Activated naive CD8-positive, alpha-beta T cell treated with anti-CD3 and anti-CD28 coated beads, Interleukin-2, amount 10 ng/mL, durations not matched to agents 7 days and 5 days (primary cell): ENCODE measurements at regions not wholly inside any gene's neighbourhood (a gene's known extent, or its start where the extent isn't known, plus 50 kb on each side); places are given as distances from the start of the nearest gene placed in this dataset.
A peak's percentile ranks its signal among the peaks of the same experiment; 100 is the strongest.

Source experiments
- ATAC-seq: fragments of 150-1000 bp; cut with Tn5 transposase; one replicate; pipeline ENCODE4 v1.10.0; 2021; ENCODE audit warnings: low read depth, moderate library complexity
- POLR2A ChIA-PET: fragments of 350-600 bp; sonication (Branson Sonifier 250); formaldehyde crosslinking; loops from one replicate; lab custom pipeline; 2021; ENCODE audit warnings: antibody characterized with exemption; lab: Charles Lee
- DNase-seq: peaks from one replicate; pipeline ENCODE4 v3.0.0; 2021
- H3K27ac Mint-ChIP-seq: one replicate; pipeline ENCODE4 v1.8.0; 2022; ENCODE audit warnings: mild to moderate bottlenecking, mixed read lengths
- H3K27me3 Mint-ChIP-seq: one replicate; pipeline ENCODE4 v1.8.0; 2022; ENCODE audit warnings: mild to moderate bottlenecking, moderate library complexity, mixed read lengths
- H3K36me3 Mint-ChIP-seq: one replicate; pipeline ENCODE4 v1.8.0; 2021; ENCODE audit warnings: mild to moderate bottlenecking, mixed read lengths
- H3K4me1 Mint-ChIP-seq: one replicate; pipeline ENCODE4 v1.8.0; 2021; ENCODE audit warnings: mixed read lengths
- H3K4me3 Mint-ChIP-seq: one replicate; pipeline ENCODE4 v1.8.0; 2022; ENCODE audit warnings: mild to moderate bottlenecking, moderate library complexity, mixed read lengths
- H3K9me3 Mint-ChIP-seq: one replicate; pipeline ENCODE4 v1.8.0; 2021; ENCODE audit warnings: mixed read lengths

DNA sequence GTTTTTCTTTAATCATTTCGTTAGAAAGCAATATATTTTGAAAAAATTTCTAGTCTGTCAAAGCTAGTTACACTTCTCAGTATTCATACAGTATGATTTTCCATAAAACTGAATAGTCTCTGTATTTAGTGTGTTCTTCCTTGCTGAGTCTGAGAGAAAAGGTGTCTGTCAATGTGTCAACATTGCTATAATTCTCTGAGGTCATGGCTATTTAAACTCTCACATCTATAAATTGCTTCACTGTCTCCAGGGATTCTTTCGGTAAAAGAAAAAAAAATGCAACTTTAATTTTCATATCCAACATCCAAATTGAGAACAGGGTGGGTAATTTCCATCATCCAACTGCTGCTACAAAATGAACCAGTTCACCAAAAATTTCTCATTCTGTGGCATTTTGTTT lies 319.7 kb upstream of the GHITM start:
- H3K27me3 Mint-ChIP-seq = no peaks in the 10 kb centered on the region
- H3K27ac Mint-ChIP-seq = no peak overlapping the region
- DNase-seq (no peak), ATAC-seq (no peak)
- H3K9me3 Mint-ChIP-seq = peaks cover 2% of the 10 kb centered on the region
- no peak overlapping the region for H3K4me3 Mint-ChIP-seq
- no peaks in the 10 kb centered on the region for H3K36me3 Mint-ChIP-seq
- H3K4me1 Mint-ChIP-seq = no peaks in the 10 kb centered on the region
- POLR2A ChIA-PET = no interaction called here

DNA sequence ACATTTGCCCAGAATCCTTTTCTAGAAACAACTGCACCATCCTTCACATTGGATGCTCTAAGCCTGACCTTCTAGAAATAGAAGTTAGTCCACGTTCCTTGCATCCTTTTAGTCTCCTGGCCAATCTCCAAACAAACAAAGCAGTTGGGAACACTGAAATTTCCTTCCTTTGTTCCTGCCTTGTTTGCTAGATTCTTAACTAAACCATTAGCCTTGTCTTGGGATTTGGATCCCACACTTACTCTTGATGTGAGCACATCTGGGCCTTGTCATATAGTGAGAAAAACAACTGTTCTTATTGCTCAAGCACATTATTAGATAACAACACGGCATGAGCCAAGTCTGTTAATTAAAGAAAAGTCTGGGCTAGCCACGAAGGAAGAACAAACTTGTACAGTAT lies 319.3 kb upstream of the GHITM start:
- ATAC-seq (no peak), DNase-seq (no peak)
- Mint-ChIP-seq H3K36me3 (no peaks in the 10 kb centered on the region), H3K27ac (no peak overlapping the region), H3K9me3 (peaks cover 2% of the 10 kb centered on the region), H3K27me3 (no peaks in the 10 kb centered on the region), H3K4me3 (no peak overlapping the region), H3K4me1 (no peaks in the 10 kb centered on the region)
- POLR2A ChIA-PET = no interaction called here

DNA sequence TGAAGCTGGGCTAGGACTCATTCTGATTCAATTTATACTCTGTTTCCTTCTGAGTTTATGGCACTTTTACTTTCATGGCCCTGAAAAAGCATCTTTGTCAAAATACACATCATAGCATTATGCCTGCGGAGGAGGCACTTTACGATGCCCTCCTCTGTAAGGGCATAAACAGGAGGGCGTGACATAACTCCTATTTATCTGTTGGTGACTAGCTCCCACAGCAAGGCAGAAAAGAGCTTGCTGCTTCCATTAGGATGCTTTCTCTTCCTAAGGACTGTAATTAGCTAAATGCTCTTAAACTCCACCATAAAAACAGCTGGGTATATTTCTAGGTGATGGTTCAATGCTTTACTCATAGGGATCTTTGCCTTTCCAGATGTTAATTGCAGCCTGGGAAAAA lies 315.2 kb upstream of the GHITM start:
- H3K27me3 Mint-ChIP-seq = no peaks in the 10 kb centered on the region
- H3K4me3 Mint-ChIP-seq = no peak overlapping the region
- no peak overlapping the region for H3K27ac Mint-ChIP-seq
- H3K9me3 Mint-ChIP-seq = peaks cover 2% of the 10 kb centered on the region
- ATAC-seq (no peak), DNase-seq (no peak)
- H3K4me1 Mint-ChIP-seq = no peaks in the 10 kb centered on the region
- POLR2A ChIA-PET = no interaction called here
- H3K36me3 Mint-ChIP-seq = no peaks in the 10 kb centered on the region

DNA sequence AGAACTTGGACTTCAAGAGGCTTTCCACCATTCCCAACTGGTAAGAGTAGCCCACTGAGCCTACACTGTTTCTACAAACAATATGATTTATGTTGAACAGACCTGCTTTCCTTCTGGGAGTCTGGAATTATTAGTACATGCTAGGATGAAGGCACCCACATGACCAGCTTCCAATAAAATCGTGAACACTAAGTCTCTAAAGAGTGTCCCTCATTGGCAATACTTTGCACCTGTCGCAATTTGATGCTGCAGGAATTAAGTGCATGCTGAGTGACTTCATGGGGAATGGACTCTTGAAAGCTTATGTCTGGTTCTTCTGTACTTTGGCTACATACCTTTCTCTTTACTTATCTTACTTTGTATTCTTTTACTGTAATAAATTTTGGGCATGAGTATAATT lies 305.2 kb upstream of the GHITM start:
- Mint-ChIP-seq H3K4me3 (no peak overlapping the region), H3K36me3 (no peaks in the 10 kb centered on the region), H3K4me1 (no peaks in the 10 kb centered on the region), H3K9me3 (no peaks in the 10 kb centered on the region), H3K27ac (no peak overlapping the region), H3K27me3 (no peaks in the 10 kb centered on the region)
- POLR2A ChIA-PET = no interaction called here
- DNase-seq (no peak), ATAC-seq (no peak)

DNA sequence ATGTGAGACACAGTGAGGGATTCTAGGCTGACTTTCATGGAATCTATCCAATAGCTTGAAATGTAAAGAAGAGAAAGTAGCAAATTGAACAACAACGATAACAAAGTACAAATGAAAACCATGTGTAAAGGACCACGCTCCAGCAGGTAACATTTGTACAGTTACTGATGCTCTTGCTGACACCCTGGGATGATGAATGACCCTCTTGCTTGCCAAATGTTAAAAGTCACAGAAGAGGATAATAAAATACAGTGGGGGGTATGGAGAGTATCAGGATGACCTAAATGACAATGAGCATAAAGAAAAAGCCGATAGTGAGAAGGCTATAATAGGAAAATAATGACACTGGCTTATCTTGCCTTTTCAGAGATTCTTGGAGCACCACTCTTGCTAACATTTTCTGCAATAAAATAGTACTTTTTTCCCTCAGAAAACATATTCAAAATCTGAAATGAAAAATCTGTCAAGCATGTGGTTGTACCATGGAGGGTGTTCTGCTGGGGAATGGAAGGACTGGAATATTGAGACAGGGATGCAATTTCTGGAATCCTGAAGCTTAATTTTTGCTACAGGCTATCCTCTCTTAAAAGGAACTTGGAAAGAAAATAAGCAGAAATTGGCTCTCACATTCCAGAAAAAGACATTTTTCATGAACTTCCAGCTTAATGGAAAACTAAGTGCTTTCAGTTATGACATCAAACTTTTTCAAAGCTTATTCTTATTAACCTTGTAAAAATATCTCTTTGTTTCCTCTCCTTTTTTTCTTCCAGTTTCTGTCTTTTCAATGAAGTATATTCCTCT lies 303.2 kb upstream of the GHITM start:
- ATAC-seq (no peak), DNase-seq (no peak)
- H3K9me3 Mint-ChIP-seq = no peaks in the 10 kb centered on the region
- no peaks in the 10 kb centered on the region for H3K36me3 Mint-ChIP-seq
- H3K4me1 Mint-ChIP-seq = no peaks in the 10 kb centered on the region
- POLR2A ChIA-PET = no interaction called here
- H3K27ac Mint-ChIP-seq = no peak overlapping the region
- H3K27me3 Mint-ChIP-seq = no peaks in the 10 kb centered on the region
- no peak overlapping the region for H3K4me3 Mint-ChIP-seq

DNA sequence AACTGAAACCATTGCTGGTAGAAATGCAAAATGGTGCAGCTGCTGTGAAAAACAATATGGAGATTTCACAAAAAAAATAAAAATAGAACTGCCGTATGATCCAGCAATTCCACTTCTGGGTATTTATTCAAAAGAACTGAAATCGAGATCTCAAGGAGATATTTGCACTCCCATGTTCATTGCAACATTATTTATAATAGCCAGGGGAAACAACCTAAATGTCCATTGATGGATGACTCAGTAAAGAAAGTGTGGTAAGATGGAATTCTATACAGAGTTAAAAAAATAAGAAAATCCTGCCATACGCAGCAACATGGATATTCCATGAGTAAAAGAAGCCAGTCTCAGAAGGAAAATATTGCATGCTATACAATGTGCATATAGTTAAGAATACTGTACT lies 290.6 kb upstream of the GHITM start:
- no peak overlapping the region for H3K27ac Mint-ChIP-seq
- peaks cover 1% of the 10 kb centered on the region for H3K9me3 Mint-ChIP-seq
- H3K36me3 Mint-ChIP-seq = no peaks in the 10 kb centered on the region
- DNase-seq = no peak
- no peaks in the 10 kb centered on the region for H3K27me3 Mint-ChIP-seq
- no peak for ATAC-seq
- no peak overlapping the region for H3K4me3 Mint-ChIP-seq
- POLR2A ChIA-PET = no interaction called here
- H3K4me1 Mint-ChIP-seq = no peaks in the 10 kb centered on the region

DNA sequence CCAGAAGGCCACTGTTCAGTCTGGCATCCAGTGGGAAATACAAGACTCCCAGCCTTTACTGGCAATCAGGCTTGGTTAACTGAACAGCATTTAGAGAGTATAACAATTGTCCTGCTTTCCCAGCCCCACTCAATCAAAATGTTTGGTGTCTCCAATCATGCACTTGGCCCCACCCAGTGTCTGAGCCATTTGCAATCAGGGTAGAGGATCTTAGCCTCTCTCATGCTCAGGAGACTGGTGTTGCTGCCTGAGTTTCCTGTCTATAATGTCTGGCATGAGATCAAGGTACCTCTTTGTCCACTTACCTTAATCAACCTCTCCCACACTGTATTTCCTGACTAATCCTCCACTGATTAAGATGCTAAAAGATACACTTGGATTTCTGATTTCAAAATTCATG lies 290.2 kb upstream of the GHITM start:
- POLR2A ChIA-PET = no interaction called here

DNA sequence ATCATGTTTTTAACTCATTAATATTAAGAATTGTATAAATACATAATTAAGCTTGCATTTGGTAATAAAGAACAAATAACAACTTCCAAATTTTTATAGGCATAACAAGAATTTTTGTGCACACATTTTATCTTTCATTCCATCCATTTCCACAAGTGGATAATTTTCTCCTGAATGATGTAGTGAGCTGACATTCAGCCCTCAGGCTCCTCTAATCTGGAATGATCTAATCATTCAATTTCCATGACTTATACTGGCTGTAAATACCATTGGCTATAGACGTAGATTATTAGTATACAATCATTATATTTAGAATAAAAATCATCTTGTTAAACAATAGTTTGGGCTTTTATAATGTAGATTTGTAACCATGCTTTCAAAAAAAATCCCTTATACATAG lies 287.2 kb upstream of the GHITM start:
- H3K4me3 Mint-ChIP-seq = no peak overlapping the region
- H3K36me3 Mint-ChIP-seq = no peaks in the 10 kb centered on the region
- no peaks in the 10 kb centered on the region for H3K27me3 Mint-ChIP-seq
- POLR2A ChIA-PET = no interaction called here
- H3K27ac Mint-ChIP-seq = no peak overlapping the region
- ATAC-seq = no peak
- no peaks in the 10 kb centered on the region for H3K4me1 Mint-ChIP-seq
- DNase-seq = no peak
- no peaks in the 10 kb centered on the region for H3K9me3 Mint-ChIP-seq

More for the DNA sequence above, 290.2 kb upstream of the GHITM start:
- no peaks in the 10 kb centered on the region for H3K36me3 Mint-ChIP-seq
- H3K4me3 Mint-ChIP-seq = no peak overlapping the region
- DNase-seq = no peak
- peaks cover 1% of the 10 kb centered on the region for H3K9me3 Mint-ChIP-seq
- H3K4me1 Mint-ChIP-seq = no peaks in the 10 kb centered on the region
- ATAC-seq = no peak
- no peaks in the 10 kb centered on the region for H3K27me3 Mint-ChIP-seq
- no peak overlapping the region for H3K27ac Mint-ChIP-seq

DNA sequence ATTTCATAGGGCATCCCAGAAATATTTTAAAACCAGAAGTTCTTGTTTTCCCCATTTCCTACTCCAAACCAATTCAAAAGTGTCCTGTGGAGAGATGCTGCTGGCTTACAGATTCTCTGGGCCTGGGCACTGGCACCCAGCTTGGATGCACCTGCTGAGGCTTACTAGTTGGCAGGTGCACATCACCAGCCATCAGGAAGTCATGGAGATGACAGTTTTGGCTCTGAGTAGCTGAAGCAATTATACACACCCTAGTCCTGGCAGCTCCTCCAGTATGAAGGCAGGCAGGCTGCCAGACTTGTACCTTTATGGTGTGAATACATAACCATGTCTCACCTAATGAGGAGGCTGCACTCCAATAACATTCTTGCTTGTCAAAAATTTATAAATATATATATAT lies 276.6 kb upstream of the GHITM start:
- H3K27me3 Mint-ChIP-seq = no peaks in the 10 kb centered on the region
- DNase-seq (no peak), ATAC-seq (no peak)
- H3K36me3 Mint-ChIP-seq = no peaks in the 10 kb centered on the region
- no peak overlapping the region for H3K4me3 Mint-ChIP-seq
- no peaks in the 10 kb centered on the region for H3K9me3 Mint-ChIP-seq
- H3K27ac Mint-ChIP-seq = no peak overlapping the region
- H3K4me1 Mint-ChIP-seq = no peaks in the 10 kb centered on the region
- POLR2A ChIA-PET = no interaction called here

DNA sequence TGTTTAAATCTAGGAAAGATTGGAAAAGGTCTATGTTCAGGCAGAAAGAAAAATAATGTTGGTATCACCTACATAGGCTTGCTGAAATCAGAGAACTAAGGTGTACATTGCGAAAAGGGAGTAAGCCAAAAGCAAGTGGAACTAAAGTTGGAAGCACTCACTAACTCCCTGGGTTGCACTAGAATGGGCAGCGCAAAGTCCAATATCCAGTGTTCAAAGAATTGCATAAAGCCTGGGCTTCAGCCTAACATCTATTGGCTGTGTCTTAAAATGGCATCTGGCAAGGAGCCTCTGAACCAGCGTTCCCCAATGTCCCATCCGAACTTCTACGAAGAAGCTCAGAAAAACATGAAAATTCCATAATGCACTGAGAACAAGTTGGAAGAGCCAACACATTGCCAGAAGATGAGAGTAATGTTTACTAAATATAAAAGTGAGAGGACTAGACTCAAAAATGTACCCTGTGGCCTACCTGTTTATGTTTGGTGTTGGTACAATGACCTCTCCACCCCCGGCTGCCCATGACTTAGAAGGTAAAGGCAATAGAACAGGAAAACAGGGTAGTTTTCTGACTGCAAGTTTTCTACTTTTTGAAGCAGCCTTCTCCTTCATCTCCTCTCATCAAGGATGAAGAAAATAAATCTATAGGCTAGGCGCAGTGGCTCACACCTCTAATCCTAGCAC lies 275.9 kb upstream of the GHITM start:
- no peak overlapping the region for H3K27ac Mint-ChIP-seq
- H3K4me1 Mint-ChIP-seq = no peaks in the 10 kb centered on the region
- H3K27me3 Mint-ChIP-seq = no peaks in the 10 kb centered on the region
- POLR2A ChIA-PET = no interaction called here
- no peak overlapping the region for H3K4me3 Mint-ChIP-seq
- DNase-seq (no peak), ATAC-seq (no peak)
- no peaks in the 10 kb centered on the region for H3K9me3 Mint-ChIP-seq
- H3K36me3 Mint-ChIP-seq = no peaks in the 10 kb centered on the region

DNA sequence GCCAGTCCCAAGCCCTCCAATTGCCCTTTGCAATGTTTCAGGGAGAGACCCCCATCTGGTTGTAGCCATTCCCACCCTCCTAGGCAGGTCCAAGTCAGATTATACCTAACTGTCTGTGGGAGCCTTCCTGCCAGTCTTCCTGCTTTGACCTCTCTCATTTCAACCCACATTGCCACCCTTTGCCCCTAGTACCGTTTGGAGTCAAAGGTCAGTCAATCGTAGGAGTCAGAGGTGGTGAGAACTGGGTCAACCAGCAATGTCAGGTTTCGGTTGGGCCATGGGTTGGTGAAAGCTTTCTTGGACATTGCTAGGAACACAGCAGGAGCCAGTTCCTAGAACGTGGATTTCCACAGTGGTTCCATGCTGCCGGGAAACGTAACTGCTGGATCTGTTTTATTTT lies 269.4 kb upstream of the GHITM start:
- Mint-ChIP-seq H3K4me3 (no peak overlapping the region), H3K27me3 (no peaks in the 10 kb centered on the region), H3K9me3 (no peaks in the 10 kb centered on the region), H3K36me3 (no peaks in the 10 kb centered on the region), H3K27ac (no peak overlapping the region), H3K4me1 (no peaks in the 10 kb centered on the region)
- ATAC-seq = no peak
- no peak for DNase-seq
- POLR2A ChIA-PET = no interaction called here

DNA sequence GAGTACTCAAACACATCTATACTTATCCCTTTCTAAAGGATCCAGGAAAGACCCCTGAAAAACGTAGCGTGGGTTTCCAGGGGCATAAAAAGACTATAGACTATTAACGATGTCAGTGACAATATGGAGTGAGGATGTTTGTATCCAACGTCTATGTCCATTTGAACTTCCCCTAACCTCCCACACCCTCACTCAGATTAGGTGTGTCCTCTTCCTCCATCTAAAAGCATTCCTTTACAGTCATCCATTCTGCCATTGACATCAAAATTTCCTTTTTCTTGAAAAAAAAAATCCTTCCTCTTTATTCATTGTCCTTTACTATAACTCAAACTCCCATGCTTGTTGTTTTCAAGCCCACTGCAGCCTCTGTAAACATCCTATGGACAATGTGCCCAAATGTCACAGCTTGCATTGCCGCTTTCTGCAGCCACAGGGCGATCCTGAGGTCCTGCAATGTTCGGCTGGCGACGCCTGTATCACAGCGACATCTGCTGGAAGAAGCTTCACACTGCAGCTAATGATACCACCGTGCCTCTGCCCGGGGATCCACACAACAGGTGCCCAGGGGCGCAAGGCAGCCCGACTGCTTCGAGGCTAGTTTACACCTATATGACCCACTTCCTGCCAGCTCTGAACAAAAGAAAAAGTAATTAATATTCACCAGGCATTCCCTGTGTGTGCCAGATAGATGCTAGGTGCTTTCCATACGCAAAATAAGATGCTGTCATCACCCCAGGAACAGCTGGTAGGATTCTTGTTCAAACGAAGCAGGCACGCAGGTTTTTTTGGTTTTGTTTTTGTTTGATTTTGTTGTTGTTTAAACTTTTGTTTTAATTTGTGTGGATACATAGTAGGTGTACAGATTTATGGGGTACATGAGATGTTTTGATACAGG lies 267.9 kb upstream of the GHITM start:
- no peaks in the 10 kb centered on the region for H3K36me3 Mint-ChIP-seq
- POLR2A ChIA-PET = no interaction called here
- H3K4me3 Mint-ChIP-seq = no peak overlapping the region
- no peaks in the 10 kb centered on the region for H3K27me3 Mint-ChIP-seq
- peak; percentile 58 for DNase-seq
- H3K27ac Mint-ChIP-seq = no peak overlapping the region
- H3K4me1 Mint-ChIP-seq = no peaks in the 10 kb centered on the region
- ATAC-seq = peak; percentile 77
- H3K9me3 Mint-ChIP-seq = no peaks in the 10 kb centered on the region

DNA sequence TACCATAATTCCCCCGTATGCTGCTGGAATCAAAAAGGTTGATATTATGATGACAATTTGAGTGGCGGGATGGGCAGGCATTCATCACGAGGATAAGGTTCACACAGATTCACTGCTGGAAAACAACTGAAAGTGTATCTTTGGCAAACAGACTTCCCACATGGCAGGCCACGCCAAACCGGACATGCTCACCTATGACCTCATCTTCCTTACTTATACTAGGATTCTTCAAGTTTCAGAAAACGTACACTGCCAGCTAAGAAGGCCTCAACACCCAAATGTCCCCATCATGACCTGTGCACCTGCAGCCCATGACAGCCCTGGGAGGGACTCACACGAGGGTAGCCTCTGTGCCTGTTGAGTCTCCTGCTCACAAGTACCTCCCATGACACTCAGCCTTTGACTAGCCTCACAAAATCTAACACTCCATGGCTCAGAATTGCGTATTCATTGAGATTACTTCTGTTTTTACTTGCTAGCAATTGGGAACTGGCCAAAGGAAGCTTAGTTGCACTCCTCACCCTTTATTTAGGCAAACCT lies 259.0 kb upstream of the GHITM start:
- Mint-ChIP-seq H3K9me3 (no peaks in the 10 kb centered on the region), H3K36me3 (no peaks in the 10 kb centered on the region), H3K4me3 (no peak overlapping the region), H3K4me1 (no peaks in the 10 kb centered on the region), H3K27me3 (peaks cover 2% of the 10 kb centered on the region), H3K27ac (no peak overlapping the region)
- POLR2A ChIA-PET = no interaction called here
- no peak for ATAC-seq
- DNase-seq = no peak
